Esophagus squamous epithelium (tissue), 4 donors: ENCODE measurements at regions not wholly inside any gene's neighbourhood (a gene's known extent, or its start where the extent isn't known, plus 50 kb on each side); places are given as distances from the start of the nearest gene placed in this dataset.

ENCODE experiments used
- CTCF ChIP-seq, 6 experiments: fragments of 450-650 bp in 4 of 6; fragments of 200-600 bp in 2 of 6; sonication (generic) in 2 of 6; IDR thresholded peaks; one replicate each; pipeline ENCODE4 v1.5.1; 2016 to 2019; ENCODE audit warnings: antibody characterized with exemption in 6 of 6, mild to moderate bottlenecking in 4 of 6, moderate library complexity in 4 of 6
- POLR2A ChIP-seq, 4 donors: fragments of 450-650 bp; IDR thresholded peaks; one replicate each; pipeline ENCODE4 v1.6.1; 2017; ENCODE audit warnings: antibody characterized with exemption in 4 of 4, mild to moderate bottlenecking in 4 of 4, moderate library complexity in 3 of 4

GRCh38 chr16:62821824-62822223 lies 785.6 kb upstream of the CDH8 start:
- TF ChIP-seq CTCF (IDR thresholded peaks at IDR 0.05): no peak
- no peak for TF ChIP-seq POLR2A (IDR thresholded peaks at IDR 0.05)
